ENCODE measurements at regions not wholly inside any gene's neighbourhood (a gene's known extent, or its start where the extent isn't known, plus 50 kb on each side); places are given as distances from the start of the nearest gene placed in this dataset.

GRCh38 chr9:30476826-30477225 is 1907.6 kb upstream of the ACO1 start:
- TF ChIP-seq CTCF (IDR thresholded peaks at IDR 0.05) (no peak), POLR2A (IDR thresholded peaks at IDR 0.05) (no peak)

Data from lower leg skin (tissue), 3 donors.